Transverse colon (tissue), 3 donors: ENCODE measurements at regions not wholly inside any gene's neighbourhood (a gene's known extent, or its start where the extent isn't known, plus 50 kb on each side); places are given as distances from the start of the nearest gene placed in this dataset.

Source experiments
- CTCF ChIP-seq, 5 experiments: fragments of 200-600 bp in 3 of 5; fragments of 450-650 bp in 2 of 5; sonication (generic) in 3 of 5; IDR thresholded peaks; 1 replicate in 2 of 5; 2 replicates in 3 of 5; pipeline ENCODE4 v1.5.1; 2016 to 2017; ENCODE audit warnings: antibody characterized with exemption in 5 of 5, inconsistent platforms in 3 of 5, mild to moderate bottlenecking in 2 of 5, moderate library complexity in 1 of 5
- POLR2A ChIP-seq: fragments of 450-650 bp; IDR thresholded peaks from one replicate; pipeline ENCODE4 v1.6.1; 2016; ENCODE audit warnings: antibody characterized with exemption, mild to moderate bottlenecking, moderate library complexity

GRCh38 chr1:45259053-45259452 is 52.6 kb upstream of the ZSWIM5 start:
- TF ChIP-seq POLR2A (no peak), CTCF (IDR thresholded peaks at IDR 0.05) (no peak)
